ENCODE measurements at regions not wholly inside any gene's neighbourhood (a gene's known extent, or its start where the extent isn't known, plus 50 kb on each side); places are given as distances from the start of the nearest gene placed in this dataset.

GRCh38 chr21:28338701-28339305 is 653.9 kb downstream of the LTN1 start:
- ChIA-PET CTCF (no interaction called here), POLR2A (no interaction called here)
- no peaks in the 10 kb centered on the region for H3K9me3 Mint-ChIP-seq
- H3K27me3 Mint-ChIP-seq = peaks cover 0 to 6% (median 0%) of the 10 kb centered on the region in 5 donors
- H3K4me3 ChIP-seq (ENCODE audit: low read length) = no peak overlapping the region
- no peak overlapping the region for H3K27ac Mint-ChIP-seq
- no peaks in the 10 kb centered on the region for H3K27me3 ChIP-seq (ENCODE audit: control insufficient read depth in 2 of 2, insufficient read depth in 2 of 2, low read length in 2 of 2)
- intact Hi-C loops (cut with micrococcal nuclease) = loop anchor here (5.0 to 10.0 kb wide), 2 partner anchors 1492 to 1494 kb away; partner anchors contain the start of gene ADAMTS1 (in 2 of the 2)
- no peaks in the 10 kb centered on the region for H3K4me1 Mint-ChIP-seq
- H3K4me3 Mint-ChIP-seq = no peak overlapping the region
- no peaks in the 10 kb centered on the region for H3K9me3 ChIP-seq (ENCODE audit: control insufficient read depth in 2 of 3, low read length in 3 of 3)
- H3K36me3 ChIP-seq (ENCODE audit: control insufficient read depth in 2 of 3, insufficient read depth in 3 of 3, low read length in 3 of 3) = no peaks in the 10 kb centered on the region
- ATAC-seq = no peak
- no peak overlapping the region for H3K27ac ChIP-seq (ENCODE audit: low read depth, low read length)
- DNase-seq = no peak
- no peaks in the 10 kb centered on the region for H3K4me1 ChIP-seq (ENCODE audit: control insufficient read depth in 2 of 2, insufficient read depth in 2 of 2, low read length in 2 of 2)
- no peaks in the 10 kb centered on the region for H3K36me3 Mint-ChIP-seq

GRCh38 chr21:28337315-28337714 is 655.4 kb downstream of the LTN1 start:
- Mint-ChIP-seq H3K4me1 (no peaks in the 10 kb centered on the region), H3K9me3 (no peaks in the 10 kb centered on the region), H3K27ac (no peak overlapping the region), H3K36me3 (no peaks in the 10 kb centered on the region), H3K27me3 (peaks cover 0 to 6% (median 0%) of the 10 kb centered on the region in 5 donors), H3K4me3 (no peak overlapping the region)
- H3K4me3 ChIP-seq (ENCODE audit: low read length) = no peak overlapping the region
- POLR2A ChIA-PET = no interaction called here
- no peaks in the 10 kb centered on the region for H3K36me3 ChIP-seq (ENCODE audit: control insufficient read depth in 2 of 3, insufficient read depth in 3 of 3, low read length in 3 of 3)
- ATAC-seq (no peak), DNase-seq (no peak)
- H3K27me3 ChIP-seq (ENCODE audit: control insufficient read depth in 2 of 2, insufficient read depth in 2 of 2, low read length in 2 of 2) = no peaks in the 10 kb centered on the region
- no peak overlapping the region for H3K27ac ChIP-seq (ENCODE audit: low read depth, low read length)
- no peaks in the 10 kb centered on the region for H3K4me1 ChIP-seq (ENCODE audit: control insufficient read depth in 2 of 2, insufficient read depth in 2 of 2, low read length in 2 of 2)
- CTCF ChIA-PET = no interaction called here
- H3K9me3 ChIP-seq (ENCODE audit: control insufficient read depth in 2 of 3, low read length in 3 of 3) = no peaks in the 10 kb centered on the region
- intact Hi-C loops (cut with micrococcal nuclease) = loop anchor here (5.0 to 10.0 kb wide), 2 partner anchors 1490 to 1493 kb away; partner anchors contain the start of gene ADAMTS1 (in 2 of the 2)

- H3K36me3 ChIP-seq (ENCODE audit: control insufficient read depth in 2 of 3, insufficient read depth in 3 of 3, low read length in 3 of 3) = no peaks in the 10 kb centered on the region
- ATAC-seq (no peak), DNase-seq (no peak)
- no peaks in the 10 kb centered on the region for H3K27me3 ChIP-seq (ENCODE audit: control insufficient read depth in 2 of 2, insufficient read depth in 2 of 2, low read length in 2 of 2)
- H3K9me3 Mint-ChIP-seq = no peaks in the 10 kb centered on the region
- POLR2A ChIA-PET = no interaction called here
- CTCF ChIA-PET = no interaction called here
- H3K4me3 ChIP-seq (ENCODE audit: low read length) = no peak overlapping the region
- H3K4me1 ChIP-seq (ENCODE audit: control insufficient read depth in 2 of 2, insufficient read depth in 2 of 2, low read length in 2 of 2) = no peaks in the 10 kb centered on the region
- no peaks in the 10 kb centered on the region for H3K36me3 Mint-ChIP-seq
- no peaks in the 10 kb centered on the region for H3K4me1 Mint-ChIP-seq
- no peak overlapping the region for H3K4me3 Mint-ChIP-seq
- no peak overlapping the region for H3K27ac Mint-ChIP-seq
- H3K27me3 Mint-ChIP-seq = peaks cover 0 to 6% (median under 1%) of the 10 kb centered on the region in 5 donors
- intact Hi-C loops (cut with micrococcal nuclease) = loop anchor here (5.0 to 10.0 kb wide), 2 partner anchors 1489 to 1492 kb away; partner anchors contain the start of gene ADAMTS1 (in 2 of the 2)
- H3K9me3 ChIP-seq (ENCODE audit: control insufficient read depth in 2 of 3, low read length in 3 of 3) = no peaks in the 10 kb centered on the region
- no peak overlapping the region for H3K27ac ChIP-seq (ENCODE audit: low read depth, low read length)
Measured at GRCh38 chr21:28336314-28336713, 656.4 kb downstream of the LTN1 start.

- POLR2A ChIA-PET = no interaction called here
- Histone ChIP-seq H3K27me3 (ENCODE audit: control insufficient read depth in 2 of 2, insufficient read depth in 2 of 2, low read length in 2 of 2) (no peaks in the 10 kb centered on the region), H3K36me3 (ENCODE audit: control insufficient read depth in 2 of 3, insufficient read depth in 3 of 3, low read length in 3 of 3) (no peaks in the 10 kb centered on the region), H3K4me3 (ENCODE audit: low read length) (no peak overlapping the region), H3K9me3 (ENCODE audit: control insufficient read depth in 2 of 3, low read length in 3 of 3) (no peaks in the 10 kb centered on the region), H3K4me1 (ENCODE audit: control insufficient read depth in 2 of 2, insufficient read depth in 2 of 2, low read length in 2 of 2) (no peaks in the 10 kb centered on the region), H3K27ac (ENCODE audit: low read depth, low read length) (no peak overlapping the region)
- DNase-seq (no peak), ATAC-seq (no peak)
- no peak overlapping the region for H3K4me3 Mint-ChIP-seq
- peaks cover 0 to 5% (median 0%) of the 10 kb centered on the region in 11 donors for H3K9me3 Mint-ChIP-seq
- H3K4me1 Mint-ChIP-seq = no peaks in the 10 kb centered on the region
- no peaks in the 10 kb centered on the region for H3K36me3 Mint-ChIP-seq
- intact Hi-C loops (cut with micrococcal nuclease) = loop anchor here in 1 of 2 donors (10.0 kb wide), 1 partner anchor 1490 kb away; the partner anchor contains the start of gene ADAMTS1
- CTCF ChIA-PET = no interaction called here
- H3K27ac Mint-ChIP-seq = no peak overlapping the region
- peaks cover 0 to 15% (median 7%) of the 10 kb centered on the region in 5 donors for H3K27me3 Mint-ChIP-seq
Measured at GRCh38 chr21:28334407-28334806, 658.3 kb downstream of the LTN1 start.

GRCh38 chr21:28333578-28334075 is 659.0 kb downstream of the LTN1 start:
- Histone ChIP-seq H3K9me3 (ENCODE audit: control insufficient read depth in 2 of 3, low read length in 3 of 3) (no peaks in the 10 kb centered on the region), H3K4me3 (ENCODE audit: low read length) (no peak overlapping the region), H3K27ac (ENCODE audit: low read depth, low read length) (no peak overlapping the region), H3K4me1 (ENCODE audit: control insufficient read depth in 2 of 2, insufficient read depth in 2 of 2, low read length in 2 of 2) (no peaks in the 10 kb centered on the region), H3K36me3 (ENCODE audit: control insufficient read depth in 2 of 3, insufficient read depth in 3 of 3, low read length in 3 of 3) (no peaks in the 10 kb centered on the region), H3K27me3 (ENCODE audit: control insufficient read depth in 2 of 2, insufficient read depth in 2 of 2, low read length in 2 of 2) (no peaks in the 10 kb centered on the region)
- intact Hi-C loops (cut with micrococcal nuclease) = loop anchor here in 1 of 2 donors (10.0 kb wide), 1 partner anchor 1489 kb away; the partner anchor contains the start of gene ADAMTS1
- ChIA-PET POLR2A (no interaction called here), CTCF (no interaction called here)
- Mint-ChIP-seq H3K9me3 (peaks cover 0 to 10% (median 4%) of the 10 kb centered on the region in 11 donors), H3K4me1 (no peaks in the 10 kb centered on the region), H3K27ac (no peak overlapping the region), H3K27me3 (peaks cover 0 to 17% (median 6%) of the 10 kb centered on the region in 5 donors), H3K4me3 (no peak overlapping the region), H3K36me3 (no peaks in the 10 kb centered on the region)
- DNase-seq = no peak
- ATAC-seq = no peak

- intact Hi-C loops (cut with micrococcal nuclease) = loop anchor here in 1 of 2 donors (10.0 kb wide), 1 partner anchor 1488 kb away; the partner anchor contains the start of gene ADAMTS1
- Histone ChIP-seq H3K9me3 (ENCODE audit: control insufficient read depth in 2 of 3, low read length in 3 of 3) (no peaks in the 10 kb centered on the region), H3K4me3 (ENCODE audit: low read length) (no peak overlapping the region), H3K4me1 (ENCODE audit: control insufficient read depth in 2 of 2, insufficient read depth in 2 of 2, low read length in 2 of 2) (no peaks in the 10 kb centered on the region), H3K27me3 (ENCODE audit: control insufficient read depth in 2 of 2, insufficient read depth in 2 of 2, low read length in 2 of 2) (no peaks in the 10 kb centered on the region), H3K36me3 (ENCODE audit: control insufficient read depth in 2 of 3, insufficient read depth in 3 of 3, low read length in 3 of 3) (no peaks in the 10 kb centered on the region), H3K27ac (ENCODE audit: low read depth, low read length) (no peak overlapping the region)
- Mint-ChIP-seq H3K4me1 (no peaks in the 10 kb centered on the region), H3K27ac (no peak overlapping the region), H3K4me3 (no peak overlapping the region), H3K9me3 (peaks cover 0 to 16% (median 6%) of the 10 kb centered on the region in 11 donors), H3K27me3 (peaks cover 0 to 17% (median 6%) of the 10 kb centered on the region in 5 donors), H3K36me3 (no peaks in the 10 kb centered on the region)
- ChIA-PET CTCF (no interaction called here), POLR2A (no interaction called here)
- ATAC-seq = no peak
- no peak for DNase-seq
Measured at GRCh38 chr21:28332796-28333195, 659.9 kb downstream of the LTN1 start.

- Mint-ChIP-seq H3K4me1 (no peaks in the 10 kb centered on the region), H3K4me3 (no peak overlapping the region), H3K27me3 (peaks cover 0 to 13% (median 5%) of the 10 kb centered on the region in 5 donors), H3K27ac (no peak overlapping the region), H3K9me3 (peaks cover 0 to 41% (median 6%) of the 10 kb centered on the region in 11 donors), H3K36me3 (no peaks in the 10 kb centered on the region)
- DNase-seq (no peak), ATAC-seq (no peak)
- Histone ChIP-seq H3K4me3 (ENCODE audit: low read length) (no peak overlapping the region), H3K27ac (ENCODE audit: low read depth, low read length) (no peak overlapping the region), H3K27me3 (ENCODE audit: control insufficient read depth in 2 of 2, insufficient read depth in 2 of 2, low read length in 2 of 2) (no peaks in the 10 kb centered on the region), H3K9me3 (ENCODE audit: control insufficient read depth in 2 of 3, low read length in 3 of 3) (peaks cover 0 to 4% (median 0%) of the 10 kb centered on the region in 3 experiments), H3K4me1 (ENCODE audit: control insufficient read depth in 2 of 2, insufficient read depth in 2 of 2, low read length in 2 of 2) (no peaks in the 10 kb centered on the region), H3K36me3 (ENCODE audit: control insufficient read depth in 2 of 3, insufficient read depth in 3 of 3, low read length in 3 of 3) (no peaks in the 10 kb centered on the region)
- ChIA-PET POLR2A (no interaction called here), CTCF (no interaction called here)
- intact Hi-C loops (cut with micrococcal nuclease) = no loop called here
Measured at GRCh38 chr21:28325618-28326017, 667.1 kb downstream of the LTN1 start.
